ENCODE measurements at regions not wholly inside any gene's neighbourhood (a gene's known extent, or its start where the extent isn't known, plus 50 kb on each side); places are given as distances from the start of the nearest gene placed in this dataset.

DNA sequence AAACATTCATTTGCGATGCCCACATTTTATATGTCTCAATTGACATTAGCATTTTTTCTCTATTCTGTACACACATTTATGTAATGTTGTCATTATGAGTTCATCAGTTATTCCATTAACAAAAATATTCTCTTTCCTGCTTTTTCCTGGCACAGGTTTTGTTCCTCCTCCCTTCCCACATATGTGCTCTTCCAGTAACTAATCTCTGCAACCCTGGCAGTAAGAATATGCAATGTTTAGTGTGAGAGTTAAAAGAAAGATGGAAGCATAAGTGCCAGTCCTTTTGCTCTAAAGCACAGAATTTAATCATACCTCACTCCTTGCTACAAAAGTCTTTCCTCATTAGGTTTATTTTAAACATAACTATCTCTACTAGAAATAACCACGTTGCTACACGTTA lies 155.8 kb upstream of the ERBB4 start:
- no peak overlapping the region for H2AFZ ChIP-seq (ENCODE audit: low read depth)
- no peaks in the 10 kb centered on the region for H3K27me3 ChIP-seq (ENCODE audit: insufficient read depth)
- H3F3A ChIP-seq (replicated peaks; ENCODE audit: insufficient read depth) = no peaks in the 10 kb centered on the region
- 54% methylated on average over 3 of the region's 3 CpGs for WGBS (ENCODE audit: low lambda C conversion rate)
- H3K4me3 ChIP-seq (ENCODE audit: low read depth in 2 of 2, low read length in 1 of 2) = no peak overlapping the region
- no peak overlapping the region for H3K4me2 ChIP-seq
- no peaks in the 10 kb centered on the region for H3K9me3 ChIP-seq
- H3K79me2 ChIP-seq (ENCODE audit: insufficient read depth) = no peaks in the 10 kb centered on the region
- TF ChIP-seq FOSL2 (IDR thresholded peaks at IDR 0.05; ENCODE audit: borderline replicate concordance, low read depth) = no peak
- no peak for TF ChIP-seq POLR2AphosphoS5 (IDR thresholded peaks at IDR 0.05; ENCODE audit: low read depth, low read length)
- TF ChIP-seq EP300 (IDR thresholded peaks at IDR 0.05; ENCODE audit: borderline replicate concordance in 1 of 2, low read depth in 1 of 2, low read length in 1 of 2) = no peak
- no peak for TF ChIP-seq ELF1 (IDR thresholded peaks at IDR 0.05)
- H3K9me2 ChIP-seq = no peaks in the 10 kb centered on the region
- H4K20me1 ChIP-seq (ENCODE audit: insufficient read depth) = no peaks in the 10 kb centered on the region
- H3K36me3 ChIP-seq (replicated peaks in 1 of 2; ENCODE audit: control insufficient read depth in 1 of 2, insufficient read depth in 2 of 2, low read length in 1 of 2) = no peaks in the 10 kb centered on the region
- no peak overlapping the region for H3K27ac ChIP-seq (ENCODE audit: low read depth in 2 of 2, low read length in 1 of 2)
- ChIA-PET POLR2A (no interaction called here), CTCF (no interaction called here)
- DNase-seq = no peak
- H3K4me1 ChIP-seq (ENCODE audit: control insufficient read depth in 1 of 2, insufficient read depth in 2 of 2, low read depth in 1 of 2, low read length in 1 of 2) = no peaks in the 10 kb centered on the region
- H3K9ac ChIP-seq = no peak overlapping the region

DNA sequence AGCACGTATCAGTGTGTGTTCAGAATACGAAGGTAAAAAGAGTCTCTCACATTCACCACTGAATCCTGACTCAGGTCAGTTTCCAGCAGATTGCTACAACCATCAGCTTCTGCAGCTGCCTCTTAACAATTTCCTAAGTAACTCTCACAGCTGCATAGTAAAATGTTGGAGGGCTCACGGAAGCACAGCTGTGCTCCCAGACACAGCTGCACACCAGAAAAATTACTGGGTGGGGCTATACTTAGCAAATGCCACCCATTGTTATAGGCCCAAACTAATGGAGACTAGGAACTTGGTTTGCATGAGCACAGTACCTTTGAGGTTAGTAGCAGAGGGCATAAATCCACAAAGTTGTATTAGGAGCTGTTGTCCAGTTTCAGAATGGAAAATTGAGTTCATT lies 153.9 kb upstream of the ERBB4 start:
- Histone ChIP-seq H3K79me2 (ENCODE audit: insufficient read depth) (no peaks in the 10 kb centered on the region), H3K27ac (ENCODE audit: low read depth in 2 of 2, low read length in 1 of 2) (no peak overlapping the region), H3K9me2 (no peaks in the 10 kb centered on the region), H3K4me1 (ENCODE audit: control insufficient read depth in 1 of 2, insufficient read depth in 2 of 2, low read depth in 1 of 2, low read length in 1 of 2) (no peaks in the 10 kb centered on the region), H3K27me3 (ENCODE audit: insufficient read depth) (no peaks in the 10 kb centered on the region), H3K9me3 (no peaks in the 10 kb centered on the region), H3K4me2 (no peak overlapping the region), H2AFZ (ENCODE audit: low read depth) (no peak overlapping the region), H3K36me3 (replicated peaks in 1 of 2; ENCODE audit: control insufficient read depth in 1 of 2, insufficient read depth in 2 of 2, low read length in 1 of 2) (no peaks in the 10 kb centered on the region), H4K20me1 (ENCODE audit: insufficient read depth) (no peaks in the 10 kb centered on the region), H3F3A (replicated peaks; ENCODE audit: insufficient read depth) (no peaks in the 10 kb centered on the region), H3K9ac (no peak overlapping the region), H3K4me3 (ENCODE audit: low read depth in 2 of 2, low read length in 1 of 2) (no peak overlapping the region)
- CTCF ChIA-PET = interaction anchor here (0.8 to 1.2 kb wide), 3 partner anchors 85 to 461 kb away, joined by 3 to 4 read pairs (median 3); no protein-coding TSS in a partner anchor
- TF ChIP-seq POLR2AphosphoS5 (IDR thresholded peaks at IDR 0.05; ENCODE audit: low read depth, low read length) (no peak), MXI1 (IDR thresholded peaks at IDR 0.05; ENCODE audit: low read depth, low read length) (no peak), NRF1 (IDR thresholded peaks at IDR 0.05; ENCODE audit: low read depth, low read length) (no peak), MEF2A (IDR thresholded peaks at IDR 0.05; ENCODE audit: borderline replicate concordance, low read depth) (no peak), NFIC (IDR thresholded peaks at IDR 0.05; ENCODE audit: borderline replicate concordance) (no peak), EZH2phosphoT487 (IDR thresholded peaks at IDR 0.05; ENCODE audit: borderline replicate concordance, low read depth) (no peak), RAD21 (IDR thresholded peaks at IDR 0.05; ENCODE audit: low read length) (no peak), FOXM1 (IDR thresholded peaks at IDR 0.05; ENCODE audit: low read depth) (no peak)
- TF ChIP-seq, protein P1, sequence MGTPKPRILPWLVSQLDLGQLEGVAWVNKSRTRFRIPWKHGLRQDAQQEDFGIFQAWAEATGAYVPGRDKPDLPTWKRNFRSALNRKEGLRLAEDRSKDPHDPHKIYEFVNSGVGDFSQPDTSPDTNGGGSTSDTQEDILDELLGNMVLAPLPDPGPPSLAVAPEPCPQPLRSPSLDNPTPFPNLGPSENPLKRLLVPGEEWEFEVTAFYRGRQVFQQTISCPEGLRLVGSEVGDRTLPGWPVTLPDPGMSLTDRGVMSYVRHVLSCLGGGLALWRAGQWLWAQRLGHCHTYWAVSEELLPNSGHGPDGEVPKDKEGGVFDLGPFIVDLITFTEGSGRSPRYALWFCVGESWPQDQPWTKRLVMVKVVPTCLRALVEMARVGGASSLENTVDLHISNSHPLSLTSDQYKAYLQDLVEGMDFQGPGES (IDR thresholded peaks at IDR 0.05; ENCODE audit: low read depth, low read length) = no peak
- TF ChIP-seq, protein P2, sequence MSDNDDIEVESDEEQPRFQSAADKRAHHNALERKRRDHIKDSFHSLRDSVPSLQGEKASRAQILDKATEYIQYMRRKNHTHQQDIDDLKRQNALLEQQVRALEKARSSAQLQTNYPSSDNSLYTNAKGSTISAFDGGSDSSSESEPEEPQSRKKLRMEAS (IDR thresholded peaks at IDR 0.05; ENCODE audit: low read depth) = no peak
- TF ChIP-seq, protein P3, sequence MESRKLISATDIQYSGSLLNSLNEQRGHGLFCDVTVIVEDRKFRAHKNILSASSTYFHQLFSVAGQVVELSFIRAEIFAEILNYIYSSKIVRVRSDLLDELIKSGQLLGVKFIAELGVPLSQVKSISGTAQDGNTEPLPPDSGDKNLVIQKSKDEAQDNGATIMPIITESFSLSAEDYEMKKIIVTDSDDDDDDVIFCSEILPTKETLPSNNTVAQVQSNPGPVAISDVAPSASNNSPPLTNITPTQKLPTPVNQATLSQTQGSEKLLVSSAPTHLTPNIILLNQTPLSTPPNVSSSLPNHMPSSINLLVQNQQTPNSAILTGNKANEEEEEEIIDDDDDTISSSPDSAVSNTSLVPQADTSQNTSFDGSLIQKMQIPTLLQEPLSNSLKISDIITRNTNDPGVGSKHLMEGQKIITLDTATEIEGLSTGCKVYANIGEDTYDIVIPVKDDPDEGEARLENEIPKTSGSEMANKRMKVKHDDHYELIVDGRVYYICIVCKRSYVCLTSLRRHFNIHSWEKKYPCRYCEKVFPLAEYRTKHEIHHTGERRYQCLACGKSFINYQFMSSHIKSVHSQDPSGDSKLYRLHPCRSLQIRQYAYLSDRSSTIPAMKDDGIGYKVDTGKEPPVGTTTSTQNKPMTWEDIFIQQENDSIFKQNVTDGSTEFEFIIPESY (IDR thresholded peaks at IDR 0.05; ENCODE audit: borderline replicate concordance, low read depth) = no peak
- TF ChIP-seq, protein P4, sequence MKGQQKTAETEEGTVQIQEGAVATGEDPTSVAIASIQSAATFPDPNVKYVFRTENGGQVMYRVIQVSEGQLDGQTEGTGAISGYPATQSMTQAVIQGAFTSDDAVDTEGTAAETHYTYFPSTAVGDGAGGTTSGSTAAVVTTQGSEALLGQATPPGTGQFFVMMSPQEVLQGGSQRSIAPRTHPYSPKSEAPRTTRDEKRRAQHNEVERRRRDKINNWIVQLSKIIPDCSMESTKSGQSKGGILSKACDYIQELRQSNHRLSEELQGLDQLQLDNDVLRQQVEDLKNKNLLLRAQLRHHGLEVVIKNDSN (IDR thresholded peaks at IDR 0.05; ENCODE audit: borderline replicate concordance, low read depth) = no peak
- POLR2A ChIA-PET = no interaction called here
- DNase-seq = no peak
- 94% methylated on average over 3 of the region's 3 CpGs for WGBS (ENCODE audit: low lambda C conversion rate)
